ENCODE measurements at regions not wholly inside any gene's neighbourhood (a gene's known extent, or its start where the extent isn't known, plus 50 kb on each side); places are given as distances from the start of the nearest gene placed in this dataset.

DNA sequence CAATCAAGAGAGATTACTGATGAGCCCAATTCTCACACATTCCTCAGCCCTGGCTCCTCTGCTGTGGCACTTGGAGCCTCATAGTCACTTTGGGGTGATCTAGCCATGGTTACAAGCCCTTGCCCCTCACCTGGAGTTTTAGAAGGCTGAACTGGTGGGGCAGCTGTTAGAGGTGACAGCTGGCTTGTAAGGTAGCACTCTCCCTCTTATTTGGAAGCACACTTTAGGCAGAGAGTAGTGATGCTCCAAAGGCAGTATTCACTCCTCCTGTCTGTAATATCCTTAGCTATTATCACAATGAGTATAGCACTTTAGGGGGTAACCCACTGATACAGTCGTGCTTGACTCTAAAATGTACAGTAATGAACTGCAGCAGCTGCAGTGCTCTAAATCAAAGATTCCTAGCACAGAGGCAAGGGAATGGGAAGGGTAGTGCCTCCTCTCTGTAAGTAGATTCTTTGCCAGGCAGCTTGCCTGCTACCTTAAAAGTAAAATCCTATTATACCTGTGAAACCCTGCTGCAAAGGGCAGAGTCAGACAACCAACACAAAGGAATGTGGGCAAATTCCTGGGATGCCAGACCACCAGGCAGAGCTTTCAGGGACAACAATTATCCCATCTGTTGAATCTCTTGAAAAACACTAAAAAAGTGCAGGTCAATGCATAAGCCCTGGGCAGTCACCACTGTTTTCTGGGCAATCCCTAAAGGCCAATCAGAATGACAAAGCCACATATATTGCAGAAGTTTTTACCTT, 336.3 kb downstream of the NOVA1 start:
- no peaks in the 10 kb centered on the region for H3K9me2 ChIP-seq (ENCODE audit: insufficient read depth)
- H3K27me3 ChIP-seq (ENCODE audit: insufficient read depth, low read length), result no peaks in the 10 kb centered on the region
- no peak overlapping the region for H3K27ac ChIP-seq (ENCODE audit: low read depth, low read length)
- H2AFZ ChIP-seq (ENCODE audit: low read depth, low read length, poor library complexity, severe bottlenecking), result no peak overlapping the region
- DNase-seq (ENCODE audit: low read depth, low spot score) (no peak), ATAC-seq (no peak)
- ChIA-PET CTCF (no interaction called here), POLR2A (no interaction called here), RAD21 (ENCODE audit: low non-redundant PET in 1 of 2, low total read pairs in 2 of 2, uncharacterized antibody in 2 of 2, unreplicated experiment in 2 of 2) (no interaction called here)
- peaks cover 7 to 37% of the 10 kb centered on the region in 2 experiments; a peak in 2 of 4 replicates for H3K9me3 ChIP-seq (ENCODE audit: control insufficient read depth in 1 of 2, insufficient read depth in 1 of 2, low read depth in 1 of 2, low read length in 2 of 2)
- H3K4me3 ChIP-seq (replicated peaks in 1 of 2; ENCODE audit: low read depth in 1 of 2, low read length in 2 of 2), result no peak overlapping the region
- H3K36me3 ChIP-seq (ENCODE audit: control insufficient read depth in 1 of 2, insufficient read depth in 2 of 2, low read length in 2 of 2), result no peaks in the 10 kb centered on the region
- H3K9ac ChIP-seq (ENCODE audit: low read length), result no peak overlapping the region
- H3K4me2 ChIP-seq (ENCODE audit: low read length), result no peak overlapping the region
- H3K79me2 ChIP-seq (ENCODE audit: insufficient read depth, low read length), result no peaks in the 10 kb centered on the region
- TF ChIP-seq FOSL1 (IDR thresholded peaks at IDR 0.05; ENCODE audit: low read depth) (no peak), SIN3A (IDR thresholded peaks at IDR 0.05; ENCODE audit: low read depth) (no peak)
- no TSS peak for BruUV-seq (replicated peaks)
- no peaks in the 10 kb centered on the region for H4K20me1 ChIP-seq (ENCODE audit: insufficient read depth)
- no peaks in the 10 kb centered on the region for H3K4me1 ChIP-seq (ENCODE audit: control insufficient read depth in 1 of 2, insufficient read depth in 2 of 2, low read length in 2 of 2)
- intact Hi-C loops (cut with micrococcal nuclease), result no loop called here

DNA sequence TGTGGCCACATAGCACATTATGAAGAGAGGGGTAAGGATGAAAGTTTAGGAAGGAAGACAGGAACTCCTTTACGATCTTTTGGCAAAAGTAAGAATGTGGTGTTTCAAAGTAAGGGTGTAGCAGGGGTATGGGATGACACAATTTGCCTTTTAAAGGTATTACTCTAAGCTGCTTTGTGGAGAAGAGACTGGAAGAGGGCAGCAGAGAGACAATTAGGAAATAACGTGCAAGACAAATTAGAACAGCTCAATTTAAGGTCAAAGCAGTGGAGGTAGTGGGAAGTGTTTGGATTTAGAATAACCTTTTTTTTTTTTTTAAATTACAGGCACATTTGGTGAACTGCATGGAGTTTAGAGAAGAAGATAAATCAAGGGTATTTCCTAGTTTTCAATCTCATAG, 342.6 kb downstream of the NOVA1 start:
- peaks cover 16 to 22% of the 10 kb centered on the region in 2 experiments; a peak in 2 of 4 replicates for H3K9me3 ChIP-seq (ENCODE audit: control insufficient read depth in 1 of 2, insufficient read depth in 1 of 2, low read depth in 1 of 2, low read length in 2 of 2)
- intact Hi-C loops (cut with micrococcal nuclease), result no loop called here
- no peak overlapping the region for H3K9ac ChIP-seq (ENCODE audit: low read length)
- H3K27ac ChIP-seq (ENCODE audit: low read depth, low read length), result no peak overlapping the region
- no peak for TF ChIP-seq ZFX (IDR thresholded peaks at IDR 0.05)
- no peak for TF ChIP-seq SP1 (IDR thresholded peaks at IDR 0.05; ENCODE audit: low read depth)
- TF ChIP-seq CBX3 (IDR thresholded peaks at IDR 0.05; ENCODE audit: low read depth), result no peak
- H3K79me2 ChIP-seq (ENCODE audit: insufficient read depth, low read length), result no peaks in the 10 kb centered on the region
- CTCF ChIA-PET, result no interaction called here
- H3K4me3 ChIP-seq (replicated peaks in 1 of 2; ENCODE audit: low read depth in 1 of 2, low read length in 2 of 2), result no peak overlapping the region
- no peaks in the 10 kb centered on the region for H3K27me3 ChIP-seq (ENCODE audit: insufficient read depth, low read length)
- BruUV-seq (replicated peaks), result no TSS peak
- POLR2A ChIA-PET, result no interaction called here
- RAD21 ChIA-PET (ENCODE audit: low non-redundant PET in 1 of 2, low total read pairs in 2 of 2, uncharacterized antibody in 2 of 2, unreplicated experiment in 2 of 2), result no interaction called here
- H3K36me3 ChIP-seq (ENCODE audit: control insufficient read depth in 1 of 2, insufficient read depth in 2 of 2, low read length in 2 of 2), result no peaks in the 10 kb centered on the region
- no peaks in the 10 kb centered on the region for H3K9me2 ChIP-seq (ENCODE audit: insufficient read depth)
- ATAC-seq, result no peak
- no peak for DNase-seq (ENCODE audit: low read depth, low spot score)
- no peak overlapping the region for H2AFZ ChIP-seq (ENCODE audit: low read depth, low read length, poor library complexity, severe bottlenecking)
- no peaks in the 10 kb centered on the region for H4K20me1 ChIP-seq (ENCODE audit: insufficient read depth)
- H3K4me1 ChIP-seq (ENCODE audit: control insufficient read depth in 1 of 2, insufficient read depth in 2 of 2, low read length in 2 of 2), result no peaks in the 10 kb centered on the region
- H3K4me2 ChIP-seq (ENCODE audit: low read length), result no peak overlapping the region

Data from HCT116 (cell line).